ENCODE measurements at regions not wholly inside any gene's neighbourhood (a gene's known extent, or its start where the extent isn't known, plus 50 kb on each side); places are given as distances from the start of the nearest gene placed in this dataset.
"Not testable (repeated sequence)": the region's sequence is repeated elsewhere in the genome, so short reads cannot be mapped to it uniquely, and the experiment has no call there.

- no peak for DNase-seq
Measured at GRCh38 chr10:125451319-125451718, 231.6 kb downstream of the TEX36 start.

GRCh38 chr10:125450218-125450617 lies 232.7 kb downstream of the TEX36 start:
- no peak for DNase-seq

- no peak for DNase-seq
Measured at GRCh38 chr10:125449571-125449970, 233.4 kb downstream of the TEX36 start.

GRCh38 chr10:125448596-125448995 lies 234.4 kb downstream of the TEX36 start:
- DNase-seq: no peak

- no peak for DNase-seq
Measured at GRCh38 chr10:125444790-125445189, 238.2 kb downstream of the TEX36 start.

GRCh38 chr10:125442856-125443540 lies 240.0 kb downstream of the TEX36 start:
- no peak for DNase-seq

- DNase-seq: no peak
Measured at GRCh38 chr10:125441151-125441550, 241.8 kb downstream of the TEX36 start.

GRCh38 chr10:125431149-125431548 lies 251.8 kb downstream of the TEX36 start:
- no peak for DNase-seq

- no peak for DNase-seq
Measured at GRCh38 chr10:125428054-125428453, 254.9 kb downstream of the TEX36 start.

GRCh38 chr10:125424191-125424847 lies 258.6 kb downstream of the TEX36 start:
- DNase-seq: no peak

- DNase-seq: no peak
Measured at GRCh38 chr10:125423569-125423968, 259.4 kb downstream of the TEX36 start.

- DNase-seq: no peak
Measured at GRCh38 chr10:125419831-125420230, 259.5 kb upstream of the CTBP2 start.

GRCh38 chr10:125419146-125419545 lies 258.8 kb upstream of the CTBP2 start:
- no peak for DNase-seq

GRCh38 chr10:125417605-125418004 lies 257.2 kb upstream of the CTBP2 start:
- DNase-seq: no peak

GRCh38 chr10:125415964-125416363 lies 255.6 kb upstream of the CTBP2 start:
- DNase-seq: no peak

- no peak for DNase-seq
Measured at GRCh38 chr10:125415006-125415633, 254.8 kb upstream of the CTBP2 start.

GRCh38 chr10:125411724-125412123 lies 251.4 kb upstream of the CTBP2 start:
- no peak for DNase-seq

GRCh38 chr10:125409756-125410155 lies 249.4 kb upstream of the CTBP2 start:
- no peak for DNase-seq

GRCh38 chr10:125407557-125407956 lies 247.2 kb upstream of the CTBP2 start:
- DNase-seq: no peak

- no peak for DNase-seq
Measured at GRCh38 chr10:125407000-125407502, 246.7 kb upstream of the CTBP2 start.

- DNase-seq: not testable (repeated sequence)
Measured at GRCh38 chr10:125404902-125405301, 244.5 kb upstream of the CTBP2 start.

- DNase-seq: no peak
Measured at GRCh38 chr10:125401462-125401861, 241.1 kb upstream of the CTBP2 start.

GRCh38 chr10:125399289-125399688 lies 238.9 kb upstream of the CTBP2 start:
- DNase-seq: no peak

- no peak for DNase-seq
Measured at GRCh38 chr10:125398270-125398669, 237.9 kb upstream of the CTBP2 start.

All from inflammatory macrophage (primary cell).